ENCODE measurements at regions not wholly inside any gene's neighbourhood (a gene's known extent, or its start where the extent isn't known, plus 50 kb on each side); places are given as distances from the start of the nearest gene placed in this dataset.
A peak's percentile ranks its signal among the peaks of the same experiment; 100 is the strongest.

DNA sequence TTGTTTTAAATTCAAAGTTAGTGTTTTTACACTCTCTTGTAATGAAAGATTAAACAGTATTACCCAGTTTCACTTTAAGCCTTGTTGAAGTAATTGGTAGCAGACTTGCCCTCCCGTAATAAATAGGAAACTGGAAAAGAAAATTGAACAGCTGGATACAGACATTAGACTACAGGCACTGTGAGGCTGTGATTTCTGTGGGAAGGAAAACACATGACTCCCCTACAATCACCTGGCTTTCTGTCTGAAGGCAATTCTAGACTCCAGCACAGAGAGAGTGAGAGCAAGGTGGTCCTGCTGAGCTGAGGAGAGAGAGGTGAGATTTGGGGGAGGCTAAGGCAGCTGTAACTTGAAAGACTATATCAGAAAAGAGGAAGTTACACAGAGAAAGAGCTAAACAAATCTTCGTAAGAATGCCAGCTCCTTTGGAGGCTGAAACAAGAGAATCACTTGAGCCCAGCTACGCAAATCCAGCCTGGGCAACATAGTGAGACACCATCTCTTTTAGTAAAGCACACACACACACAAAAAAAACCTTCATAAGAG, 57.8 kb upstream of the CDYL2 start:
- Mint-ChIP-seq H3K27ac (peak overlapping the region in 1 of 9 donors; percentile 44), H3K9me3 (peaks cover 0 to 34% (median 11%) of the 10 kb centered on the region in 11 donors), H3K27me3 (peaks cover 11 to 62% (median 37%) of the 10 kb centered on the region in 5 donors), H3K4me1 (no peaks in the 10 kb centered on the region), H3K4me3 (no peak overlapping the region), H3K36me3 (peaks cover 0 to 5% (median 0%) of the 10 kb centered on the region in 5 donors)
- Histone ChIP-seq H3K36me3 (ENCODE audit: control insufficient read depth in 2 of 3, insufficient read depth in 3 of 3, low read length in 3 of 3) (no peaks in the 10 kb centered on the region), H3K9me3 (ENCODE audit: control insufficient read depth in 2 of 3, low read length in 3 of 3) (no peaks in the 10 kb centered on the region), H3K27me3 (ENCODE audit: control insufficient read depth in 2 of 2, insufficient read depth in 2 of 2, low read length in 2 of 2) (peaks cover 0 to 6% of the 10 kb centered on the region in 2 donors), H3K27ac (ENCODE audit: low read depth, low read length) (no peak overlapping the region), H3K4me1 (ENCODE audit: control insufficient read depth in 2 of 2, insufficient read depth in 2 of 2, low read length in 2 of 2) (no peaks in the 10 kb centered on the region), H3K4me3 (ENCODE audit: low read length) (no peak overlapping the region)
- ATAC-seq: no peak
- intact Hi-C loops (cut with micrococcal nuclease): no loop called here
- ChIA-PET POLR2A (no interaction called here), CTCF (interaction anchor here (0.7 kb wide), 1 partner anchor 33 kb away, joined by 4 read pairs; no protein-coding TSS in a partner anchor)
- DNase-seq: no peak

Data from naive thymus-derived CD4-positive, alpha-beta T cell (primary cell).